ENCODE measurements at regions not wholly inside any gene's neighbourhood (a gene's known extent, or its start where the extent isn't known, plus 50 kb on each side); places are given as distances from the start of the nearest gene placed in this dataset.

- no peaks in the 10 kb centered on the region for H4K20me1 ChIP-seq (ENCODE audit: insufficient read depth, low read length)
- no peak overlapping the region for H3K27ac ChIP-seq (ENCODE audit: low read depth, low read length, poor library complexity, severe bottlenecking)
- no peak overlapping the region for H2AFZ ChIP-seq (ENCODE audit: low read length)
- H3K4me1 ChIP-seq (ENCODE audit: insufficient read depth, low read length, severe bottlenecking), result no peaks in the 10 kb centered on the region
- no peaks in the 10 kb centered on the region for H3K9me3 ChIP-seq (ENCODE audit: low read length)
- TF ChIP-seq CTCF (IDR thresholded peaks at IDR 0.05; ENCODE audit: low read length) (no peak), EZH2 (IDR thresholded peaks at IDR 0.05; ENCODE audit: borderline replicate concordance, low read length) (no peak)
- H3F3A ChIP-seq (ENCODE audit: insufficient read depth, low read length), result no peaks in the 10 kb centered on the region
- no peak overlapping the region for H3K4me2 ChIP-seq (ENCODE audit: low read length)
- no peaks in the 10 kb centered on the region for H3K27me3 ChIP-seq (ENCODE audit: insufficient read depth, low read length)
- no peaks in the 10 kb centered on the region for H3K36me3 ChIP-seq (ENCODE audit: insufficient read depth, low read length)
- H3K79me2 ChIP-seq (ENCODE audit: insufficient read depth, low read length), result no peaks in the 10 kb centered on the region
- no peak overlapping the region for H3K9ac ChIP-seq (ENCODE audit: low read length)
- H3K4me3 ChIP-seq (ENCODE audit: low read depth, low read length, poor library complexity, severe bottlenecking), result no peak overlapping the region
- no peaks in the 10 kb centered on the region for H3K9me2 ChIP-seq (ENCODE audit: low read depth, low read length)
Measured at GRCh38 chr2:2547911-2548310, 216.8 kb upstream of the MYT1L start.

- Histone ChIP-seq H3F3A (ENCODE audit: insufficient read depth, low read length) (no peaks in the 10 kb centered on the region), H3K9me3 (ENCODE audit: low read length) (no peaks in the 10 kb centered on the region), H3K36me3 (ENCODE audit: insufficient read depth, low read length) (no peaks in the 10 kb centered on the region), H3K4me3 (ENCODE audit: low read depth, low read length, poor library complexity, severe bottlenecking) (no peak overlapping the region), H3K27ac (ENCODE audit: low read depth, low read length, poor library complexity, severe bottlenecking) (no peak overlapping the region), H2AFZ (ENCODE audit: low read length) (no peak overlapping the region), H3K4me1 (ENCODE audit: insufficient read depth, low read length, severe bottlenecking) (no peaks in the 10 kb centered on the region), H3K4me2 (ENCODE audit: low read length) (no peak overlapping the region), H3K27me3 (ENCODE audit: insufficient read depth, low read length) (no peaks in the 10 kb centered on the region), H4K20me1 (ENCODE audit: insufficient read depth, low read length) (no peaks in the 10 kb centered on the region), H3K79me2 (ENCODE audit: insufficient read depth, low read length) (no peaks in the 10 kb centered on the region), H3K9ac (ENCODE audit: low read length) (no peak overlapping the region), H3K9me2 (ENCODE audit: low read depth, low read length) (no peaks in the 10 kb centered on the region)
- TF ChIP-seq EZH2 (IDR thresholded peaks at IDR 0.05; ENCODE audit: borderline replicate concordance, low read length) (no peak), CTCF (IDR thresholded peaks at IDR 0.05; ENCODE audit: low read length) (no peak)
Measured at GRCh38 chr2:2547451-2547850, 216.4 kb upstream of the MYT1L start.

- Histone ChIP-seq H3F3A (ENCODE audit: insufficient read depth, low read length) (no peaks in the 10 kb centered on the region), H3K79me2 (ENCODE audit: insufficient read depth, low read length) (no peaks in the 10 kb centered on the region), H3K9me2 (ENCODE audit: low read depth, low read length) (no peaks in the 10 kb centered on the region), H3K36me3 (ENCODE audit: insufficient read depth, low read length) (no peaks in the 10 kb centered on the region), H3K27ac (ENCODE audit: low read depth, low read length, poor library complexity, severe bottlenecking) (no peak overlapping the region), H3K4me2 (ENCODE audit: low read length) (no peak overlapping the region), H3K4me3 (ENCODE audit: low read depth, low read length, poor library complexity, severe bottlenecking) (no peak overlapping the region), H3K9ac (ENCODE audit: low read length) (no peak overlapping the region), H3K4me1 (ENCODE audit: insufficient read depth, low read length, severe bottlenecking) (no peaks in the 10 kb centered on the region), H3K9me3 (ENCODE audit: low read length) (no peaks in the 10 kb centered on the region), H2AFZ (ENCODE audit: low read length) (no peak overlapping the region), H4K20me1 (ENCODE audit: insufficient read depth, low read length) (no peaks in the 10 kb centered on the region), H3K27me3 (ENCODE audit: insufficient read depth, low read length) (no peaks in the 10 kb centered on the region)
- no peak for TF ChIP-seq CTCF (IDR thresholded peaks at IDR 0.05; ENCODE audit: low read length)
Measured at GRCh38 chr2:2546046-2546445, 215.0 kb upstream of the MYT1L start.
